ENCODE measurements at regions not wholly inside any gene's neighbourhood (a gene's known extent, or its start where the extent isn't known, plus 50 kb on each side); places are given as distances from the start of the nearest gene placed in this dataset.

DNA sequence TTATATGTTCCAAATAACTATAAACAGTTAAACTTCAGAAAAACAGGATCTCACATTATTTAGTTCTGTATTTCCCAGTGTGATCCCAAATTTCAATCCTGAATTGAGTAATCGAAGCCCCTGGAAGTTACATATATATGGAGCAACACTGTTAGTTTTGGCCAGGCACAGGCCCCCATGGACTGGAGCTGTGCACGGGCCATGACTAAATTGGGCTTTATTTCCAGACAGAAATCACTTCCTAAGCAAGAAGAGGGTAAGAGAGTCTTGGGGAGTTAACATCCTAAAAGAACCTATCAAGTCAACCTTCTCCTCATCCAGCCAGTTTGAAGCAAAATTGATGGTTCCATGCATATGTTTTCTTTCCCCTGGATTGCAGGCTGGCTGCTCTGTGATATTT, 393.0 kb downstream of the TMEM167A start:
- Mint-ChIP-seq H3K4me3 (no peak overlapping the region), H3K4me1 (ENCODE audit: unreplicated experiment) (no peaks in the 10 kb centered on the region), H3K27ac (no peak overlapping the region), H3K27me3 (no peaks in the 10 kb centered on the region), H3K9me3 (no peaks in the 10 kb centered on the region), H3K36me3 (peaks cover 3% of the 10 kb centered on the region)
- TF ChIP-seq, protein P1, sequence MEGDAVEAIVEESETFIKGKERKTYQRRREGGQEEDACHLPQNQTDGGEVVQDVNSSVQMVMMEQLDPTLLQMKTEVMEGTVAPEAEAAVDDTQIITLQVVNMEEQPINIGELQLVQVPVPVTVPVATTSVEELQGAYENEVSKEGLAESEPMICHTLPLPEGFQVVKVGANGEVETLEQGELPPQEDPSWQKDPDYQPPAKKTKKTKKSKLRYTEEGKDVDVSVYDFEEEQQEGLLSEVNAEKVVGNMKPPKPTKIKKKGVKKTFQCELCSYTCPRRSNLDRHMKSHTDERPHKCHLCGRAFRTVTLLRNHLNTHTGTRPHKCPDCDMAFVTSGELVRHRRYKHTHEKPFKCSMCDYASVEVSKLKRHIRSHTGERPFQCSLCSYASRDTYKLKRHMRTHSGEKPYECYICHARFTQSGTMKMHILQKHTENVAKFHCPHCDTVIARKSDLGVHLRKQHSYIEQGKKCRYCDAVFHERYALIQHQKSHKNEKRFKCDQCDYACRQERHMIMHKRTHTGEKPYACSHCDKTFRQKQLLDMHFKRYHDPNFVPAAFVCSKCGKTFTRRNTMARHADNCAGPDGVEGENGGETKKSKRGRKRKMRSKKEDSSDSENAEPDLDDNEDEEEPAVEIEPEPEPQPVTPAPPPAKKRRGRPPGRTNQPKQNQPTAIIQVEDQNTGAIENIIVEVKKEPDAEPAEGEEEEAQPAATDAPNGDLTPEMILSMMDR (conservative IDR thresholded peaks at IDR 0.05) = no peak
- no peak for DNase-seq (ENCODE audit: extremely low spot score, unreplicated experiment)

DNA sequence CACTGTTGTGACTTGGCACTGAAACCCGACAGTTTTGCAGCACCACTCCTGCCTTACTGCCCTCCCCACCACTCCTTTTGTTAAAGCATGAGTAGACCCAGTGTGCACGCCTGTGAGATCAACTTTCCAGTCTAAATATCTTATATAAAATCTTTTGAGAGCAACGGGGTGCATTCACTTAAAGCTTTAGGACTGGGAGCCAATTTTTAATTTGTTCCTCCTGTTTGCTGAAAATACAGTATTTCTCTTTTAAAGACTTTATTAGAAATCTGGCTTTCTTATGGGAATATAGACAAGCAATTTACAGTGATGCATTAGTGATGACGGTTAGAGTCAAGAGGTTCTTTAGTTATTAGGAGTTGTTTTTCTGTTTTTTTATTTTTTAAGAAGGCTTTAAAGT, 397.5 kb downstream of the TMEM167A start:
- Mint-ChIP-seq H3K4me3 (no peak overlapping the region), H3K4me1 (ENCODE audit: unreplicated experiment) (no peaks in the 10 kb centered on the region), H3K27ac (no peak overlapping the region), H3K27me3 (no peaks in the 10 kb centered on the region), H3K36me3 (peaks cover 3% of the 10 kb centered on the region), H3K9me3 (peaks cover 7% of the 10 kb centered on the region)
- DNase-seq (ENCODE audit: extremely low spot score, unreplicated experiment) = no peak
- TF ChIP-seq, protein P1 (conservative IDR thresholded peaks at IDR 0.05) = no peak

- Mint-ChIP-seq H3K27ac (no peak overlapping the region), H3K9me3 (peaks cover 14% of the 10 kb centered on the region), H3K4me3 (no peak overlapping the region), H3K4me1 (ENCODE audit: unreplicated experiment) (peaks cover 14% of the 10 kb centered on the region), H3K27me3 (no peaks in the 10 kb centered on the region), H3K36me3 (no peaks in the 10 kb centered on the region)
- DNase-seq (ENCODE audit: extremely low spot score, unreplicated experiment) = no peak
- TF ChIP-seq, protein P1 (conservative IDR thresholded peaks at IDR 0.05) = no peak
Observed at GRCh38 chr5:82676661-82677060, 398.5 kb upstream of the RPS23 start.

- Mint-ChIP-seq H3K4me1 (ENCODE audit: unreplicated experiment) (peaks cover 29% of the 10 kb centered on the region), H3K4me3 (no peak overlapping the region), H3K27me3 (no peaks in the 10 kb centered on the region), H3K9me3 (peaks cover 16% of the 10 kb centered on the region), H3K36me3 (no peaks in the 10 kb centered on the region), H3K27ac (no peak overlapping the region)
- DNase-seq (ENCODE audit: extremely low spot score, unreplicated experiment) = no peak
- TF ChIP-seq, protein P1 (conservative IDR thresholded peaks at IDR 0.05) = no peak
Observed at GRCh38 chr5:82674671-82675070, 396.5 kb upstream of the RPS23 start.

DNA sequence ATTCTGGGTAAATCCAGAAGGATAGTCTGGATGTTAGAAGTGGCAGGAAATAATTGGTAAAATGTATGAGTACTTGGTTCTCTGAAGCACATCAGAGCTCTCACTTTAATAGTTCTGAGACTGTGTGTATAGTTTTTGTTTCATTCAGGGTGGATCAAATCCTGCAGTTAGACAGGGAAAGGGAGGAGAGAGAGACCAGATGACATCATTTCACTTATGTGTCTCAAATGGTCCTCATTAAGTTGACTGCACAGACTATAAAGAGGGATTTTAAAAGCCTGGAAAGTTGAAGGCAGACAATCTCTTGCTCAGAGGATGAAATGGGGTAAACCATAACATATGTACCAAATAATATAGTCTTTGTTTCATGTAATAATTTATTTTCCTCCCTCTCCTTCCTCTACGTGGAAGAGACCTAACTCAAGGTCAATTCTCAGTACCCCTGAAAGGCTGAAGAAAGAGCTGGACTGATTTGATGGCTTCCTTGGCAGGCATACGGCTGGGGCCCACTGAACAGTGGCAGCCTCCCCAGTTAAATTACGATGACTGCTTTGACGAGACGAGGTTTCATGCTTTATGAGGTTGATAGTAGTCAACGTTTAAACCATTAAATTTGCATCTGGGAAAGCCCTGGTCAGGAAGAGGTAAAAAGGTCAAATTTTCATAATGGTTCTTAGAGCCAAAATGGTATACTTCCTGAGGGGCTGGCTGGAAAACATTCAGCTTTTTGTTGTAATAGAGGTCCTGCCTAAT, 395.1 kb upstream of the RPS23 start:
- TF ChIP-seq, protein P1 (conservative IDR thresholded peaks at IDR 0.05) = no peak
- DNase-seq (ENCODE audit: extremely low spot score, unreplicated experiment) = no peak
- no peak overlapping the region for H3K27ac Mint-ChIP-seq

More for the DNA sequence above, 395.1 kb upstream of the RPS23 start:
- Mint-ChIP-seq H3K27me3 (no peaks in the 10 kb centered on the region), H3K4me3 (no peak overlapping the region), H3K9me3 (peaks cover 16% of the 10 kb centered on the region), H3K4me1 (ENCODE audit: unreplicated experiment) (peaks cover 35% of the 10 kb centered on the region), H3K36me3 (no peaks in the 10 kb centered on the region)

Data from type B pancreatic cell (in vitro differentiated cells).